ENCODE measurements at regions not wholly inside any gene's neighbourhood (a gene's known extent, or its start where the extent isn't known, plus 50 kb on each side); places are given as distances from the start of the nearest gene placed in this dataset.

GRCh38 chr2:8059255-8059654 lies 622.6 kb upstream of the ID2 start:
- no peak for TF ChIP-seq CTCF (IDR thresholded peaks at IDR 0.05; ENCODE audit: poor library complexity, severe bottlenecking)
- no peak for TF ChIP-seq POLR2AphosphoS5 (IDR thresholded peaks at IDR 0.05)
- TF ChIP-seq EP300 (conservative IDR thresholded peaks at IDR 0.05; ENCODE audit: poor library complexity, severe bottlenecking), result no peak
- TF ChIP-seq RAD21 (conservative IDR thresholded peaks at IDR 0.05), result no peak
- TF ChIP-seq SMC3 (conservative IDR thresholded peaks at IDR 0.05; ENCODE audit: poor library complexity), result no peak
- no peak for TF ChIP-seq EZH2 (IDR thresholded peaks at IDR 0.05; ENCODE audit: borderline replicate concordance, insufficient read depth, low read length, poor library complexity, severe bottlenecking)
- no peak for TF ChIP-seq REST (IDR thresholded peaks at IDR 0.05; ENCODE audit: borderline replicate concordance)

All from neural cell (in vitro differentiated cells).